ENCODE measurements at regions not wholly inside any gene's neighbourhood (a gene's known extent, or its start where the extent isn't known, plus 50 kb on each side); places are given as distances from the start of the nearest gene placed in this dataset.

DNA sequence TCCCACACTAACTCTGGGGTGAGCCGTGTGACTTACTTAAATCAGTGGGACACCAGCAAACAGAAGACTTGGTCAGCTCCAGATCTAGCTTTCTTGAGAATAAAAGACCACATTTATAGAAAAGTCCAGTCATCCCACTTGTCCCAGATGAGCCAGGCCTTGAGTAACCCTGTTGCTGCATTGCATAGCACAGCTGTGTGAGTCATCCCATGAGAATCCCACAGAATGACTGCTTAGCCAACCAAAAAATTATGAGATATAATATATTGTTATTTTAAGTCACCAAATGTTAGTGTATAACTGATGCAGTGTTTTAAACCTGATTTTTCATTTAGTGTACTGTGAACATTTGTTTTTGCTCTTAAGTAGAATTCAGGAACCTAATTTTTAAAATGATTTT is 94.2 kb upstream of the FSHR start:
- DNase-seq = no peak

DNA sequence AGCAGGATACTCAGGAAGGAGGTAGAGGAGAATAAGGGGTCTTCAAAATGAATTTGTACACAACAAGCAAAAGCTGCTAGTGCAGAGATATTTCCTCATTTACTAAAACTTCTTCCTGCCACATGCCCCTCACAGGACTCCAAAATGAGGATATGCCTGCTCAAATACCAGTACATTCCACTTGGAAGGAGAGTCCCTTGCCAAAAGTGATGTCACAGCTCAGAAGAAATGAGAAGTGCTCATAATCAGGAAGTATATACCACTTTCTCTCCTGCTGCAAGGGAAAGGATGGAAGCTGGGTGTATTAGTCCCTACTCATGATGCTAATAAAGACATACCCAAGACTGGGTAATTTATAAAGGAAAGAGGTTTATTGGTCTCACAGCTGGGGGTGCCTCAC is 87.7 kb upstream of the FSHR start:
- no peak for DNase-seq

DNA sequence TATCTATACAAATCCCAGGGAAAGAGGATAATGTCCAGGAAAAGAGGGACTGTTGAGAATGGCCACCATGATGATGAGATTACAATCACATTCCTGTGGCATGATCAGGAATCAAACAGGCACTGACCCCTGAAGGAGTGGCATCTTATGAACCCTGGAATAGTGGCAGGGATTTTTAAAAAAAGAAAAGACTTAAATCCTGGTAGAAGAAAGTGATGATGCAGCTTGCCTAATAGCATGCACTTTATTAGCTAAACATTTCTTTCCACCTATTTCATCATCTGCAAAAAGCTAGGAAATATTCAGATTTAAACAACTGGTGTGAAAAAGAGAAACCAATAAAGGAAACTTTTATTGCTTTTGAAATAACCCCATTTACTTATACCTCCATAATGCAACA is 87.2 kb upstream of the FSHR start:
- no peak for DNase-seq

GRCh38 chr2:49240608-49241007 is 86.3 kb upstream of the FSHR start:
- DNase-seq = no peak

- no peak for DNase-seq
These were observed 84.3 kb upstream of the FSHR start for GRCh38 chr2:49238604-49238960.

- DNase-seq = no peak
These were observed 83.7 kb upstream of the FSHR start for GRCh38 chr2:49237867-49238603.

DNA sequence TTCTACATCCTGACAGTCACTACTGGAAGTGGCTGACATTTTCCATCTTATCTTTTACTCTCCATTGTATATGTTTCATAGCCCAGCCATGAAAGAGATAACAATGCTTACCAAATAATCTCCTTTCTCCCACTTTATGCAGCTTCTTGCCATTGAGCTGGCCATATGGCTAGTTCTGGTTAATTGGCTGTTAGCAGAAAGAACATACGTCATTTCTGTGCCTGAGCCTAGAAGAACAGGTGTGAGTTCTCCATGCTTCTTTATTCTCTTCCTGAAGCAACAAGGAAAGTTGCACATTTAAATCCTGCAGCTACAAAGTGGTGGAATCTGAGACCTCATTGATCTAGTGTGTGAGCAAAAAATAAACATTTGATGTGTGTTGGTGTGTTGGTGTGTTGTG is 82.0 kb upstream of the FSHR start:
- DNase-seq = no peak

DNA sequence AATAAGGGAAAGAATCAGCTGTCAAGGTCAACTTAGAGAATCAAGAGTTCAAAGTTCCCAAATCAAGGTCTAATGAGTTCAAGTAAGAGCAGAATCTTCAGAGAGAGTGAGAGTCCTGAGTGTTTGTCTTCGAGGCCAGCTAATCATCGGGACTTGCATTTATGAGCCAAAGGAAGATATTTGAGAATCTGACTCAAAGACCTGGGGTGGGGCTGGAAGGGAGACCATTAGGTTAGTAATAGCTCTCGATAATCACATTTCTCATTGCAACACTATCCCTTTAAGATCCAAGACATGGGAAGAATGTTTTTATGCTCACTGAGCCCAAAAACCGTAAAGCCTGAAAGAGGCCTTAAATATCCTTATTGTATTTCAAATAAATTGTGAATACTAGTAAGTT is 72.0 kb upstream of the FSHR start:
- DNase-seq = no peak

DNA sequence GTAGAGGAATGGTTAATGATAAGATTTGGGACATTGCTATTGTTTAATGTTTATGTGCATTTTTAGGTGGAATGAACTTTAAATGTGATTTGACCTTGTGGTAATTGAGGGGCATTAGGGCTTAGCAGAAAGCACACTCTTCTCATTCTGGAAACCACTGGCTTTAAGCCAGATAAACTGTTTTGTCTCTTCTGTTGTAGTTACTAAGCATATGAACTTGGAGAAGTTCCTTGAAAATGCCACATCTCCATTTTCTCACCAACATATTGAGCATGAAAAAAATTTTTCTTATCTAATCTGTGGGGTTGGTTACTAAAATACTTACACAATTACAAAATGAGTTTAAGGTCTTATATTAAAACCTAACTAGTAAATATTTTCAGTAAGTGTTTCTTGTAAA is 70.8 kb upstream of the FSHR start:
- no peak for DNase-seq

DNA sequence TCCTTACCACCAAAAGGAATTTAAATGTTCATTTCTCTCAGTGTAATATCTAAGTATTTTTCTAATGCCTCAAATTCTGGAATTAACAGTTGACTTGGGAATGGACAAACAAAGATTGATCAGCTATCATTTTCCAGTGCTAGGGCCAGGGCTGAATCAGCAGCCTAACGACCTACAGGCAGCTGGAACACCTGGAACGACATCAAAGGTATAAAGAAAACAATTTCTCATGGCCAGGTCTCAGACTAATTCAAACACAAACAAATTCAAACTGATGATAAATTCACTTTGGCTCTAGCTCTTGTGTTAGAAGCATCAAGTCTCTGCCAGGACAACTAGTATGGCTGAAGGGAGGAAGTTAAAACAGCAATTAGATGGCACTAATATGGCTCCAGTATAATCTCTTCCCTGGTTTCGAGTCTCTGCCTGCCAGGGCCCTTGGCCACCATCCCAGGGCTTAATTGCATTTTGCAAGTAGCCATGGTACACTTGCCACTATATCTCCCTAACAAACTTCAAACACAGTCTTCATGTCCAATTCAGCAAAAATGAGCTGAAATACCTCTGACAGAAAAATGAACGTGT is 70.2 kb upstream of the FSHR start:
- peak; percentile 39 for DNase-seq

- no peak for DNase-seq
These were observed 68.7 kb upstream of the FSHR start for GRCh38 chr2:49222975-49223528.

- DNase-seq = no peak
These were observed 65.4 kb upstream of the FSHR start for GRCh38 chr2:49219741-49220140.

DNA sequence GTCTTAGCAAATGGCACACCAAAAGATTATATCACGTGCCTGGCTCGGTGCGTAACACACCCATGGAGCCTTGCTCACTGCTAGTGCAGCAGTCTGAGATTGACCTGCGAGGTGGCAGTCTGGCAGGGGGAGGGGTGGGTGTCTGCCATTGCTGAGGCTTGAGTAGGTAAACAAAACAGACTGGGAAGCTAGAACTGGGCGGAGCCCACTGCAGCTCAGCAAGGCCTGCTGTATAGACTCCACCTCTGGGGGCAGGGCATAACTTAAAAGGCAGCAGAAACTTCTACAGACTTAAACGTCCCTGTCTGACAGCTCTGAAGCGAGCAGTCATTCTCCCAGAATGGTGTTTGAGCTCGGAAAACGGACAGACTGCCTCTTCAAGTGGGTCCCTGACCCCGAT is 55.9 kb upstream of the FSHR start:
- DNase-seq = no peak

DNA sequence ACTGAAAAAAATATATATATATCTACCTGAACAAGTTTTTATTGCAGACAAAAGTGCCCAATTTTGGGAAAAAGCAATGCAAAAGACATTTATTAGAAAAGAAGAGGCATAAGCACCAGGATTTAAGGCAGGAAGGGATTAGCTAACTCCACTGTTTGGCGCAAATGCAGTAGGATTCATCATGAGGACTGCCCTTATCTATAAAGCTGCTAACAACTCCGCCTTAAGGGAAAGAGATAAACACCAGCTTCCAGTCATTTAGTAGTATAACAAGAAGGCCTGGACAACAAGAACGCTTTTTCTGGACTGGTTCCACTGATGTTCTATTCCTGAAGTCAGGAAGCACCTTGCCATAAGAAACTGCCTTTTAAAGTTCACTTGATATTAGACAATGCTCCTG is 52.9 kb upstream of the FSHR start:
- no peak for DNase-seq
